Cardiac fibroblast (primary cell): ENCODE measurements at regions not wholly inside any gene's neighbourhood (a gene's known extent, or its start where the extent isn't known, plus 50 kb on each side); places are given as distances from the start of the nearest gene placed in this dataset.

Experiments
- DNase-seq, 2 donors: peaks; one replicate each; pipeline versions ENCODE4 v3.0.0 to v3.0.0-alpha.2; 2010; ENCODE audit warnings: low read depth in 2 of 2
- H3K4me3 ChIP-seq, 2 donors: replicated peaks in 1 of 2; 1 replicate in 1 of 2; 2 replicates in 1 of 2; pipeline ENCODE4 v1.5.1; 2011; ENCODE audit warnings: low read depth in 2 of 2, low read length in 2 of 2, mild to moderate bottlenecking in 2 of 2, moderate library complexity in 1 of 2
- TF ChIP-seq, protein P1 (sequence below): IDR thresholded peaks from one replicate; pipeline ENCODE4 v1.5.1; 2011; ENCODE audit warnings: low read depth, mild to moderate bottlenecking, low read length, inconsistent platforms

- TF ChIP-seq, protein P1, sequence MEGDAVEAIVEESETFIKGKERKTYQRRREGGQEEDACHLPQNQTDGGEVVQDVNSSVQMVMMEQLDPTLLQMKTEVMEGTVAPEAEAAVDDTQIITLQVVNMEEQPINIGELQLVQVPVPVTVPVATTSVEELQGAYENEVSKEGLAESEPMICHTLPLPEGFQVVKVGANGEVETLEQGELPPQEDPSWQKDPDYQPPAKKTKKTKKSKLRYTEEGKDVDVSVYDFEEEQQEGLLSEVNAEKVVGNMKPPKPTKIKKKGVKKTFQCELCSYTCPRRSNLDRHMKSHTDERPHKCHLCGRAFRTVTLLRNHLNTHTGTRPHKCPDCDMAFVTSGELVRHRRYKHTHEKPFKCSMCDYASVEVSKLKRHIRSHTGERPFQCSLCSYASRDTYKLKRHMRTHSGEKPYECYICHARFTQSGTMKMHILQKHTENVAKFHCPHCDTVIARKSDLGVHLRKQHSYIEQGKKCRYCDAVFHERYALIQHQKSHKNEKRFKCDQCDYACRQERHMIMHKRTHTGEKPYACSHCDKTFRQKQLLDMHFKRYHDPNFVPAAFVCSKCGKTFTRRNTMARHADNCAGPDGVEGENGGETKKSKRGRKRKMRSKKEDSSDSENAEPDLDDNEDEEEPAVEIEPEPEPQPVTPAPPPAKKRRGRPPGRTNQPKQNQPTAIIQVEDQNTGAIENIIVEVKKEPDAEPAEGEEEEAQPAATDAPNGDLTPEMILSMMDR: no peak
- peak; percentile 64 to 74 for DNase-seq
Measured at GRCh38 chr3:40765884-40766283, 241.1 kb downstream of the ZNF621 start.

DNA sequence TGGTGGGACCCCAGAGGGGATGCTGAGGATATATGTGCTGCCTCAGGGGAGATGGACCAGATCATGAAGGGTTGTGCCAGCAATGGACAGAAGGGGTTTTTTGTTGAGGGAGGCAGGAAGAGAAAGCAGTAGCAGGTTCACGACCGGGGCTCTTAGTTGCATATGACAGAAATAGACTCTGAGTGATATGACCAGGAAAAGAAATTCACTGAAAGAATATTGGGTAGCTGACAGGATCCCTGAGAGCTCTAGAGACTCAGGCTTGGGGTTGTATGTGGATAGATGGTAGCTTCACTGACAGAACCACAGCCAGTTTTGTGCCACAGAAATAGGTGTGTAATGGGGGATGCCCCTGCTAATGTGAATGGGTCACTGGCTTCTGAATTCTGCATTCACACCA is 241.6 kb downstream of the ZNF621 start:
- TF ChIP-seq, protein P1: no peak
- no peak for DNase-seq
- H3K4me3 ChIP-seq: no peak overlapping the region

More at GRCh38 chr3:40765884-40766283, 241.1 kb downstream of the ZNF621 start:
- H3K4me3 ChIP-seq: no peak overlapping the region

GRCh38 chr3:40768046-40768445 is 243.3 kb downstream of the ZNF621 start:
- TF ChIP-seq, protein P1: no peak
- no peak overlapping the region for H3K4me3 ChIP-seq
- no peak for DNase-seq

DNA sequence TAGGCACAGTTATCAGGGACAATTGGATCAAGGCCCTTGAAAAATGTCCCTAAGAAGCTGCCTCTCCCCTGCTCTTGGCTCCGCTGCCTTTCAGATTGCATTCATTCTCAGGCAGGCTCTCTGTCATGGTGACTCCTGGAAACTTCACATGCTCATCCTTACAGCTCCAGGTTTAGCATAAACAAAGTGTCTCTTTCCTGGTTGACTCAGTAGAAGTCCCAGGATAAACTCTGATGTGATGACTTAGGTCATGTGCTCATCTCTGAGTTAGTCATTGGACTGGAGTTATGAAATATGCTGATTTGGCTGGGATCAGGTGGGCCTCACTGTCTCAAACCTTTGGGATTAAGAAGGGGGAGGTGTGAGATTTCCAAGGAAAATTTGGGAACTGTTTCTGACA is 243.8 kb downstream of the ZNF621 start:
- no peak overlapping the region for H3K4me3 ChIP-seq
- DNase-seq: peak in 1 of 2 donors; percentile 59
- TF ChIP-seq, protein P1: no peak

- DNase-seq: no peak
- no peak overlapping the region for H3K4me3 ChIP-seq
- TF ChIP-seq, protein P1: no peak
Measured at GRCh38 chr3:40770061-40770460, 245.3 kb downstream of the ZNF621 start.

DNA sequence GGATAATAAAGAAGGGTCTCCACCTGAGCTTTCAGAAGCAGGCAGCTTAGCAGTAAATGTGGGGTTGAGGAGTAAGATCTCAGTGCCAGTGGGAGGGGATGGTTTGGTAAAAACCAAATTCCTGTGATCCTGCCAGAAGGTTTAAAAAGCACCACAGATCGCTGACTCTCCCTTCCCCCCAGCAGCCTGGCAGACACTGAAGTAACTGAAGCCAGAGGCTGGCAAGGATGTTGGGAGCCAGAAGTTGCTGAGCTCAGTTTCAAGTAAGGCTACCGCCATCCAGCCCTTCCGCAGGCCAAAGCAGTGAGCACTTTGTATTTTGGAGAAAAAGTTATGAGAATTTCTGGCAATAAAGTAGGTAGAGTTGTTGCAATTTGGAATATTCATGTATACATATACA is 246.4 kb downstream of the ZNF621 start:
- H3K4me3 ChIP-seq: no peak overlapping the region
- no peak for DNase-seq
- TF ChIP-seq, protein P1: no peak

- no peak for DNase-seq
- no peak overlapping the region for H3K4me3 ChIP-seq
- TF ChIP-seq, protein P1: no peak
Measured at GRCh38 chr3:40779039-40779438, 254.3 kb downstream of the ZNF621 start.
